Esophagus (tissue), 2 donors: ENCODE measurements at regions not wholly inside any gene's neighbourhood (a gene's known extent, or its start where the extent isn't known, plus 50 kb on each side); places are given as distances from the start of the nearest gene placed in this dataset.
"Not testable (repeated sequence)": the region's sequence is repeated elsewhere in the genome, so short reads cannot be mapped to it uniquely, and the experiment has no call there.

ENCODE experiments used
- H3K27ac ChIP-seq, 2 donors: one replicate each; pipeline ENCODE4 v1.5.1; 2013; ENCODE audit warnings: low read depth in 2 of 2, mild to moderate bottlenecking in 2 of 2, inconsistent platforms in 1 of 2, low read length in 1 of 2, moderate library complexity in 1 of 2
- H3K27me3 ChIP-seq, 2 donors: one replicate each; pipeline ENCODE4 v1.6.1; 2013; ENCODE audit warnings: low read length in 2 of 2, control low read depth in 1 of 2, mild to moderate bottlenecking in 1 of 2; ENCODE audit not compliant: insufficient read depth in 2 of 2, control insufficient read depth in 1 of 2
- H3K36me3 ChIP-seq, 2 donors: one replicate each; pipeline ENCODE4 v1.6.1; 2013; ENCODE audit warnings: low read length in 1 of 2; ENCODE audit not compliant: control insufficient read depth in 2 of 2, insufficient read depth in 2 of 2
- H3K4me1 ChIP-seq, 2 donors: one replicate each; pipeline ENCODE4 v1.6.1; 2013; ENCODE audit warnings: low read length in 1 of 2; ENCODE audit not compliant: control insufficient read depth in 2 of 2, insufficient read depth in 2 of 2
- H3K4me3 ChIP-seq, 2 donors: one replicate each; pipeline ENCODE4 v1.5.1; 2013; ENCODE audit warnings: low read length in 2 of 2, mild to moderate bottlenecking in 2 of 2, low read depth in 1 of 2, moderate library complexity in 1 of 2
- H3K9me3 ChIP-seq, 2 donors: one replicate each; pipeline ENCODE4 v1.6.1; 2013; ENCODE audit warnings: mild to moderate bottlenecking in 2 of 2, low read depth in 1 of 2, low read length in 1 of 2, moderate library complexity in 1 of 2; ENCODE audit not compliant: control insufficient read depth in 2 of 2, insufficient read depth in 1 of 2
- WGBS, 2 donors: extraction: QIAGEN DNeasy Blood & Tissue Kit; methylation state at CpG; one replicate each; pipeline ENCODE4 v1.1.7; 2013; 5-methylcytosine and 5-hydroxymethylcytosine counted together
- donor health status: healthy with polysubstance abuse.
- donor health status: Bipolar disorder and iron deficiency.

GRCh38 chr5:57429513-57430120, 53.0 kb downstream of the ACTBL2 start:
- Histone ChIP-seq H3K27me3 (no peaks in the 10 kb centered on the region), H3K9me3 (no peaks in the 10 kb centered on the region), H3K4me3 (no peak overlapping the region), H3K4me1 (no peaks in the 10 kb centered on the region), H3K27ac (no peak overlapping the region), H3K36me3 (no peaks in the 10 kb centered on the region)
- 76 to 85% methylated on average over 7 of the region's 7 CpGs for WGBS, 2 donors

GRCh38 chr5:57429021-57429420, 53.6 kb downstream of the ACTBL2 start:
- H3K27me3 ChIP-seq, H3K27ac ChIP-seq, H3K36me3 ChIP-seq, H3K9me3 ChIP-seq, H3K4me3 ChIP-seq, H3K4me1 ChIP-seq: not testable (repeated sequence)
- 75 to 84% methylated on average over 2 of the region's 2 CpGs for WGBS, 2 donors

- no peaks in the 10 kb centered on the region for H3K4me1 ChIP-seq
- H3K36me3 ChIP-seq, result no peaks in the 10 kb centered on the region
- H3K9me3 ChIP-seq, result no peaks in the 10 kb centered on the region
- WGBS, 2 donors, result 89 to 91% methylated on average over 17 of the region's 17 CpGs
- H3K27ac ChIP-seq, result no peak overlapping the region
- no peak overlapping the region for H3K4me3 ChIP-seq
- no peaks in the 10 kb centered on the region for H3K27me3 ChIP-seq
Observed at GRCh38 chr5:57422993-57423392, 59.6 kb downstream of the ACTBL2 start.

GRCh38 chr5:57422341-57422740, 60.3 kb downstream of the ACTBL2 start:
- Histone ChIP-seq H3K27ac (no peak overlapping the region), H3K4me1 (no peaks in the 10 kb centered on the region), H3K4me3 (no peak overlapping the region), H3K9me3 (no peaks in the 10 kb centered on the region), H3K27me3 (no peaks in the 10 kb centered on the region), H3K36me3 (no peaks in the 10 kb centered on the region)
- 93 to 95% methylated on average over 21 of the region's 21 CpGs for WGBS, 2 donors

- no peaks in the 10 kb centered on the region for H3K36me3 ChIP-seq
Observed at GRCh38 chr5:57420801-57421200, 61.8 kb downstream of the ACTBL2 start.

GRCh38 chr5:57417971-57418370, 64.6 kb downstream of the ACTBL2 start:
- Histone ChIP-seq H3K9me3 (no peaks in the 10 kb centered on the region), H3K36me3 (no peaks in the 10 kb centered on the region), H3K4me1 (no peaks in the 10 kb centered on the region), H3K4me3 (no peak overlapping the region), H3K27ac (no peak overlapping the region), H3K27me3 (no peaks in the 10 kb centered on the region)
- 67 to 70% methylated on average over 2 of the region's 2 CpGs for WGBS, 2 donors

More at GRCh38 chr5:57420801-57421200, 61.8 kb downstream of the ACTBL2 start:
- no peak overlapping the region for H3K4me3 ChIP-seq
- H3K27me3 ChIP-seq, result no peaks in the 10 kb centered on the region
- H3K4me1 ChIP-seq, result no peaks in the 10 kb centered on the region
- no peaks in the 10 kb centered on the region for H3K9me3 ChIP-seq
- 76 to 78% methylated on average over 3 of the region's 3 CpGs for WGBS, 2 donors
- no peak overlapping the region for H3K27ac ChIP-seq

- H3K4me1 ChIP-seq, result no peaks in the 10 kb centered on the region
- H3K27me3 ChIP-seq, result no peaks in the 10 kb centered on the region
- no peak overlapping the region for H3K4me3 ChIP-seq
- WGBS, 2 donors, result 87 to 92% methylated on average over 6 of the region's 6 CpGs
- no peaks in the 10 kb centered on the region for H3K36me3 ChIP-seq
- no peak overlapping the region for H3K27ac ChIP-seq
- no peaks in the 10 kb centered on the region for H3K9me3 ChIP-seq
Observed at GRCh38 chr5:57417320-57417719, 65.3 kb downstream of the ACTBL2 start.

GRCh38 chr5:57416278-57416994, 66.2 kb downstream of the ACTBL2 start:
- 69% methylated on average over 4 of the region's 4 CpGs for WGBS, 2 donors

GRCh38 chr5:57414857-57415256, 67.8 kb downstream of the ACTBL2 start:
- no peaks in the 10 kb centered on the region for H3K27me3 ChIP-seq
- H3K36me3 ChIP-seq, result no peaks in the 10 kb centered on the region
- no peaks in the 10 kb centered on the region for H3K9me3 ChIP-seq
- 46 to 53% methylated on average over 2 of the region's 2 CpGs for WGBS, 2 donors
- no peak overlapping the region for H3K27ac ChIP-seq
- no peaks in the 10 kb centered on the region for H3K4me1 ChIP-seq
- H3K4me3 ChIP-seq, result no peak overlapping the region

More at GRCh38 chr5:57416278-57416994, 66.2 kb downstream of the ACTBL2 start:
- Histone ChIP-seq H3K4me1 (no peaks in the 10 kb centered on the region), H3K27me3 (no peaks in the 10 kb centered on the region), H3K9me3 (no peaks in the 10 kb centered on the region), H3K4me3 (no peak overlapping the region), H3K27ac (no peak overlapping the region), H3K36me3 (no peaks in the 10 kb centered on the region)

- Histone ChIP-seq H3K4me3 (no peak overlapping the region), H3K27me3 (no peaks in the 10 kb centered on the region), H3K36me3 (no peaks in the 10 kb centered on the region), H3K4me1 (no peaks in the 10 kb centered on the region), H3K9me3 (no peaks in the 10 kb centered on the region), H3K27ac (no peak overlapping the region)
- WGBS, 2 donors, result 69 to 85% methylated on average over 3 of the region's 3 CpGs
Observed at GRCh38 chr5:57414191-57414590, 68.4 kb downstream of the ACTBL2 start.
